HG02943 (cell line): ENCODE measurements at regions not wholly inside any gene's neighbourhood (a gene's known extent, or its start where the extent isn't known, plus 50 kb on each side); places are given as distances from the start of the nearest gene placed in this dataset.

ENCODE experiments used
- ATAC-seq: cut with Tn5 transposase; IDR thresholded peaks from one replicate; pipeline ENCODE4 v1.9.1; 2021; ENCODE audit warnings: mild to moderate bottlenecking, low read depth, moderate library complexity; ENCODE audit not compliant: unreplicated experiment

- no peak for ATAC-seq
Measured at GRCh38 chr3:34174740-34175139, 376.3 kb downstream of the PDCD6IP start.

GRCh38 chr3:34175636-34176176 lies 377.3 kb downstream of the PDCD6IP start:
- no peak for ATAC-seq

GRCh38 chr3:34176723-34177122 lies 378.3 kb downstream of the PDCD6IP start:
- no peak for ATAC-seq

GRCh38 chr3:34178415-34178814 lies 380.0 kb downstream of the PDCD6IP start:
- no peak for ATAC-seq

- no peak for ATAC-seq
Measured at GRCh38 chr3:34179716-34180115, 381.3 kb downstream of the PDCD6IP start.

- no peak for ATAC-seq
Measured at GRCh38 chr3:34180532-34180931, 382.1 kb downstream of the PDCD6IP start.

GRCh38 chr3:34183114-34183513 lies 384.7 kb downstream of the PDCD6IP start:
- ATAC-seq: no peak

GRCh38 chr3:34183611-34184340 lies 385.3 kb downstream of the PDCD6IP start:
- no peak for ATAC-seq

- ATAC-seq: no peak
Measured at GRCh38 chr3:34185301-34185700, 386.9 kb downstream of the PDCD6IP start.

- ATAC-seq: no peak
Measured at GRCh38 chr3:34189133-34189532, 390.7 kb downstream of the PDCD6IP start.

GRCh38 chr3:34196914-34197313 lies 398.5 kb downstream of the PDCD6IP start:
- no peak for ATAC-seq

GRCh38 chr3:34198309-34198708 lies 399.9 kb downstream of the PDCD6IP start:
- no peak for ATAC-seq

- peak; percentile 77 for ATAC-seq
Measured at GRCh38 chr3:34200576-34200975, 402.1 kb downstream of the PDCD6IP start.

- ATAC-seq: no peak
Measured at GRCh38 chr3:34202975-34203374, 404.5 kb downstream of the PDCD6IP start.

GRCh38 chr3:34203386-34203785 lies 405.0 kb downstream of the PDCD6IP start:
- ATAC-seq: no peak

- ATAC-seq: no peak
Measured at GRCh38 chr3:34207002-34207401, 408.6 kb downstream of the PDCD6IP start.

- ATAC-seq: no peak
Measured at GRCh38 chr3:34207806-34208205, 409.4 kb downstream of the PDCD6IP start.

- ATAC-seq: no peak
Measured at GRCh38 chr3:34212175-34212574, 413.7 kb downstream of the PDCD6IP start.

GRCh38 chr3:34212656-34213055 lies 414.2 kb downstream of the PDCD6IP start:
- ATAC-seq: no peak

- no peak for ATAC-seq
Measured at GRCh38 chr3:34213478-34213877, 415.0 kb downstream of the PDCD6IP start.

- no peak for ATAC-seq
Measured at GRCh38 chr3:34216711-34217335, 418.4 kb downstream of the PDCD6IP start.
